GM23338 (cell line): ENCODE measurements at regions not wholly inside any gene's neighbourhood (a gene's known extent, or its start where the extent isn't known, plus 50 kb on each side); places are given as distances from the start of the nearest gene placed in this dataset.

Experiments
- ATAC-seq: fragments of 200-7000 bp; cut with Tn5 transposase; 3 replicates; pipeline ENCODE4 v1.9.1; 2020
- DNase-seq: peaks from one replicate; pipeline ENCODE4 v3.0.0-alpha.2; 2015; ENCODE audit warnings: low spot score
- H2AFZ ChIP-seq: fragments of 200-600 bp; sonication (generic); 2 replicates; pipeline ENCODE4 v1.8.0; 2016; ENCODE audit warnings: antibody characterized with exemption, mild to moderate bottlenecking, moderate library complexity
- H3F3A ChIP-seq: fragments of 200-600 bp; sonication (generic); replicated peaks from 2 replicates; pipeline ENCODE4 v1.8.0; 2017; ENCODE audit warnings: antibody characterized with exemption, mixed run types, low read depth
- H3K27ac ChIP-seq: fragments of 200-600 bp; sonication (generic); 2 replicates; pipeline ENCODE4 v1.6.1; 2016; ENCODE audit warnings: low read depth
- H3K27me3 ChIP-seq: fragments of 200-600 bp; sonication (generic); 2 replicates; pipeline ENCODE4 v1.8.0; 2016; ENCODE audit warnings: mild to moderate bottlenecking, mixed run types, moderate library complexity; ENCODE audit not compliant: insufficient read depth
- H3K36me3 ChIP-seq: fragments of 200-600 bp; sonication (generic); 2 replicates; pipeline ENCODE4 v1.8.0; 2016; ENCODE audit warnings: mild to moderate bottlenecking; ENCODE audit not compliant: insufficient read depth
- H3K4me1 ChIP-seq: fragments of 200-600 bp; sonication (generic); 2 replicates; pipeline ENCODE4 v1.8.0; 2016; ENCODE audit warnings: mild to moderate bottlenecking, moderate library complexity; ENCODE audit not compliant: insufficient read depth
- H3K4me2 ChIP-seq: fragments of 200-600 bp; sonication (generic); 2 replicates; pipeline ENCODE4 v1.7.1; 2017; ENCODE audit warnings: mixed run types
- H3K4me3 ChIP-seq: fragments of 200-600 bp; sonication (generic); 2 replicates; pipeline ENCODE4 v1.6.1; 2016; ENCODE audit warnings: mixed run types
- H3K79me2 ChIP-seq: fragments of 200-600 bp; sonication (generic); replicated peaks from 2 replicates; pipeline ENCODE4 v1.8.0; 2017; ENCODE audit warnings: mild to moderate bottlenecking; ENCODE audit not compliant: insufficient read depth
- H3K9me2 ChIP-seq: fragments of 200-600 bp; sonication (generic); 2 replicates; pipeline ENCODE4 v1.8.0; 2017; ENCODE audit not compliant: insufficient read depth
- H4K20me1 ChIP-seq: fragments of 200-600 bp; sonication (generic); replicated peaks from 2 replicates; pipeline ENCODE4 v1.8.0; 2017; ENCODE audit warnings: mild to moderate bottlenecking; ENCODE audit not compliant: insufficient read depth
- H3K27ac Mint-ChIP-seq: 2 replicates; pipeline ENCODE4 v1.8.0; 2020; ENCODE audit warnings: inconsistent platforms, mild to moderate bottlenecking, moderate library complexity, mixed read lengths
- H3K27me3 Mint-ChIP-seq: 3 replicates; pipeline ENCODE4 v1.8.0; 2022; ENCODE audit warnings: low read depth, mild to moderate bottlenecking, moderate library complexity, mixed read lengths, inconsistent platforms; ENCODE audit not compliant: insufficient read depth, poor library complexity
- H3K36me3 Mint-ChIP-seq: 3 replicates; pipeline ENCODE4 v1.8.0; 2021; ENCODE audit warnings: low read depth, mild to moderate bottlenecking, inconsistent platforms, moderate library complexity, mixed read lengths
- H3K4me1 Mint-ChIP-seq: 3 replicates; pipeline ENCODE4 v1.8.0; 2020; ENCODE audit warnings: mild to moderate bottlenecking, inconsistent platforms, mixed read lengths
- H3K4me3 Mint-ChIP-seq: 3 replicates; pipeline ENCODE4 v1.8.0; 2021; ENCODE audit warnings: moderate library complexity, mild to moderate bottlenecking, inconsistent platforms, mixed read lengths
- H3K9me3 Mint-ChIP-seq: 3 replicates; pipeline ENCODE4 v1.8.0; 2020; ENCODE audit warnings: moderate library complexity, mild to moderate bottlenecking, inconsistent platforms, mixed read lengths
- CREB1 ChIP-seq: fragments of 250-450 bp; sonication (Bioruptor Pico); IDR thresholded peaks from 2 replicates; pipeline ENCODE4 v1.5.0; 2020; ENCODE audit warnings: low read depth, mild to moderate bottlenecking, moderate library complexity
- CTCF ChIP-seq, 2 experiments: fragments of 200-600 bp in 1 of 2; sonication (generic) in 1 of 2; conservative IDR thresholded peaks; 2 replicates each; pipeline versions ENCODE4 v1.5.1 to v1.6.1; 2016 to 2017; ENCODE audit warnings: antibody characterized with exemption in 2 of 2, low read depth in 2 of 2, mild to moderate bottlenecking in 2 of 2, moderate library complexity in 1 of 2
- ETS1 ChIP-seq: IDR thresholded peaks from 2 replicates; pipeline ENCODE4 v1.6.1; 2016; ENCODE audit warnings: antibody characterized with exemption
- EZH2 ChIP-seq: fragments of 200-600 bp; sonication (generic); IDR thresholded peaks from one replicate; pipeline ENCODE4 v1.8.0; 2017; ENCODE audit warnings: antibody characterized with exemption, mild to moderate bottlenecking, low read depth; ENCODE audit not compliant: unreplicated experiment
- EZH2phosphoT487 ChIP-seq: fragments of 200-600 bp; sonication (generic); IDR thresholded peaks from one replicate; pipeline ENCODE4 v1.8.1; 2018; ENCODE audit warnings: antibody characterized with exemption; ENCODE audit not compliant: unreplicated experiment
- JUNB ChIP-seq: IDR thresholded peaks from one replicate; pipeline ENCODE4 v1.6.1; 2016; ENCODE audit warnings: antibody characterized with exemption; ENCODE audit not compliant: unreplicated experiment
- NANOG ChIP-seq: IDR thresholded peaks from 2 replicates; pipeline ENCODE4 v1.6.1; 2016; ENCODE audit warnings: antibody characterized with exemption, borderline replicate concordance
- POLR2AphosphoS5 ChIP-seq: IDR thresholded peaks from 2 replicates; pipeline ENCODE4 v1.6.1; 2016; ENCODE audit warnings: antibody characterized with exemption, low read depth
- STAT1 ChIP-seq: IDR thresholded peaks from one replicate; pipeline ENCODE4 v1.6.1; 2016; ENCODE audit warnings: antibody characterized with exemption; ENCODE audit not compliant: unreplicated experiment
- ZNF114 ChIP-seq: fragments of 250-450 bp; sonication (Bioruptor Pico); IDR thresholded peaks from 2 replicates; pipeline ENCODE4 v1.5.0; 2020; ENCODE audit warnings: mild to moderate bottlenecking, moderate library complexity
- ZNF331 ChIP-seq: fragments of 250-450 bp; sonication (Bioruptor Pico); IDR thresholded peaks from 2 replicates; pipeline ENCODE4 v1.5.0; 2020; ENCODE audit warnings: low read depth, mild to moderate bottlenecking, moderate library complexity
- ZNF462 ChIP-seq: fragments of 250-450 bp; sonication (Bioruptor Pico); IDR thresholded peaks from 2 replicates; pipeline ENCODE4 v1.5.0; 2020; ENCODE audit warnings: mild to moderate bottlenecking, moderate library complexity
- TF ChIP-seq, protein P1 (sequence below): IDR thresholded peaks from one replicate; pipeline ENCODE4 v1.6.1; 2018; ENCODE audit warnings: antibody characterized with exemption; ENCODE audit not compliant: unreplicated experiment

DNA sequence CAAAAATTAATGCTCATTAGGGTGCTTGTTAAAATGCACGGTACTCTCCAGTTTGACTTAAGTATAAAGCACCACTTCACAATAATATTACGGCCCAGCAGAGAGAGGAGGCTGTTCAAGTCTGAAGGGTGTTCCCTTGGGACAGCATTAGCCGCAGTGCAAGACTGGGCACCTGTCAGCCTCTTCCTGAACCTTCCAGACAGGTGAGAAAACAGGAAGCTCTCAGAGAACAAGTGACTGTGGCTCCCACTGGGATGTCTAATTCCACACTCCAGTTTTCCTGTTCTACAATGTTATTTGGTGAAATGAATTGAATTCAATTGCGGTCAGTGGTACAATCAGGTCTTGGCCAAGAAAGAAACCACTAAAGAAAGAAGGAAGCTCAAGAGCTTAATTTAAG is 414.4 kb downstream of the SMARCA1 start:
- H2AFZ ChIP-seq = no peak overlapping the region
- 0 out of 2 replicates have a peak, but pooled peaks cover 6% of the 10 kb centered on the region for H3K4me1 ChIP-seq
- no peak overlapping the region for H3K4me3 ChIP-seq
- no peak overlapping the region for H3K27ac Mint-ChIP-seq
- no peaks in the 10 kb centered on the region for H4K20me1 ChIP-seq
- no peak overlapping the region for H3K27ac ChIP-seq
- no peaks in the 10 kb centered on the region for H3K36me3 ChIP-seq
- no peak overlapping the region for H3K4me2 ChIP-seq
- DNase-seq (no peak), ATAC-seq (no peak)
- H3K9me3 Mint-ChIP-seq = no peaks in the 10 kb centered on the region
- H3K27me3 Mint-ChIP-seq = peaks cover 1% of the 10 kb centered on the region
- peaks cover 26% of the 10 kb centered on the region for H3K4me1 Mint-ChIP-seq
- TF ChIP-seq, protein P1, sequence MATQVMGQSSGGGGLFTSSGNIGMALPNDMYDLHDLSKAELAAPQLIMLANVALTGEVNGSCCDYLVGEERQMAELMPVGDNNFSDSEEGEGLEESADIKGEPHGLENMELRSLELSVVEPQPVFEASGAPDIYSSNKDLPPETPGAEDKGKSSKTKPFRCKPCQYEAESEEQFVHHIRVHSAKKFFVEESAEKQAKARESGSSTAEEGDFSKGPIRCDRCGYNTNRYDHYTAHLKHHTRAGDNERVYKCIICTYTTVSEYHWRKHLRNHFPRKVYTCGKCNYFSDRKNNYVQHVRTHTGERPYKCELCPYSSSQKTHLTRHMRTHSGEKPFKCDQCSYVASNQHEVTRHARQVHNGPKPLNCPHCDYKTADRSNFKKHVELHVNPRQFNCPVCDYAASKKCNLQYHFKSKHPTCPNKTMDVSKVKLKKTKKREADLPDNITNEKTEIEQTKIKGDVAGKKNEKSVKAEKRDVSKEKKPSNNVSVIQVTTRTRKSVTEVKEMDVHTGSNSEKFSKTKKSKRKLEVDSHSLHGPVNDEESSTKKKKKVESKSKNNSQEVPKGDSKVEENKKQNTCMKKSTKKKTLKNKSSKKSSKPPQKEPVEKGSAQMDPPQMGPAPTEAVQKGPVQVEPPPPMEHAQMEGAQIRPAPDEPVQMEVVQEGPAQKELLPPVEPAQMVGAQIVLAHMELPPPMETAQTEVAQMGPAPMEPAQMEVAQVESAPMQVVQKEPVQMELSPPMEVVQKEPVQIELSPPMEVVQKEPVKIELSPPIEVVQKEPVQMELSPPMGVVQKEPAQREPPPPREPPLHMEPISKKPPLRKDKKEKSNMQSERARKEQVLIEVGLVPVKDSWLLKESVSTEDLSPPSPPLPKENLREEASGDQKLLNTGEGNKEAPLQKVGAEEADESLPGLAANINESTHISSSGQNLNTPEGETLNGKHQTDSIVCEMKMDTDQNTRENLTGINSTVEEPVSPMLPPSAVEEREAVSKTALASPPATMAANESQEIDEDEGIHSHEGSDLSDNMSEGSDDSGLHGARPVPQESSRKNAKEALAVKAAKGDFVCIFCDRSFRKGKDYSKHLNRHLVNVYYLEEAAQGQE = no peak
- TF ChIP-seq POLR2AphosphoS5 = no peak
- TF ChIP-seq ZNF114 (CRISPR knock-in tag) = no peak
- TF ChIP-seq JUNB = no peak
- TF ChIP-seq STAT1 = no peak
- TF ChIP-seq NANOG = no peak
- no peak for TF ChIP-seq EZH2phosphoT487
- no peak for TF ChIP-seq EZH2
- TF ChIP-seq CTCF (conservative IDR thresholded peaks at IDR 0.05; ENCODE audit: low read depth in 2 of 2) = no peak
- no peak for TF ChIP-seq ZNF462 (CRISPR knock-in tag)
- no peak for TF ChIP-seq CREB1 (CRISPR knock-in tag)
- TF ChIP-seq ETS1 = no peak
- TF ChIP-seq ZNF331 (CRISPR knock-in tag) = no peak
- no peaks in the 10 kb centered on the region for H3F3A ChIP-seq
- no peaks in the 10 kb centered on the region for H3K27me3 ChIP-seq
- no peaks in the 10 kb centered on the region for H3K9me2 ChIP-seq
- peaks cover 4% of the 10 kb centered on the region; the same call in 1 of the 3 replicates for H3K36me3 Mint-ChIP-seq
- no peaks in the 10 kb centered on the region for H3K79me2 ChIP-seq
- H3K4me3 Mint-ChIP-seq = no peak overlapping the region
